ENCODE measurements at regions not wholly inside any gene's neighbourhood (a gene's known extent, or its start where the extent isn't known, plus 50 kb on each side); places are given as distances from the start of the nearest gene placed in this dataset.

GRCh38 chr6:54619102-54619501 lies 227.5 kb upstream of the FAM83B start:
- Histone ChIP-seq H3K27me3 (ENCODE audit: control insufficient read depth, insufficient read depth, low read length) (no peaks in the 10 kb centered on the region), H3K9me3 (ENCODE audit: control insufficient read depth, insufficient read depth, low read length) (peaks cover 2% of the 10 kb centered on the region), H3K4me3 (ENCODE audit: low read depth, low read length) (no peak overlapping the region), H3K36me3 (ENCODE audit: control insufficient read depth, insufficient read depth, low read length) (no peaks in the 10 kb centered on the region), H3K4me1 (ENCODE audit: control insufficient read depth, insufficient read depth, low read length) (no peaks in the 10 kb centered on the region), H3K27ac (ENCODE audit: low read depth, low read length) (no peak overlapping the region)
- DNase-seq (ENCODE audit: low read depth in 4 of 6, low spot score in 6 of 6): no peak
- 100% methylated on average over 1 of the region's 2 CpGs for WGBS (ENCODE audit: insufficient coverage)

- Histone ChIP-seq H3K4me3 (ENCODE audit: low read depth, low read length) (no peak overlapping the region), H3K27ac (ENCODE audit: low read depth, low read length) (no peak overlapping the region), H3K27me3 (ENCODE audit: control insufficient read depth, insufficient read depth, low read length) (no peaks in the 10 kb centered on the region), H3K9me3 (ENCODE audit: control insufficient read depth, insufficient read depth, low read length) (no peaks in the 10 kb centered on the region), H3K36me3 (ENCODE audit: control insufficient read depth, insufficient read depth, low read length) (no peaks in the 10 kb centered on the region), H3K4me1 (ENCODE audit: control insufficient read depth, insufficient read depth, low read length) (no peaks in the 10 kb centered on the region)
- no peak for DNase-seq (ENCODE audit: low read depth in 4 of 6, low spot score in 6 of 6)
These were observed 225.3 kb upstream of the FAM83B start for GRCh38 chr6:54621285-54621684.

- H3K27me3 ChIP-seq (ENCODE audit: control insufficient read depth, insufficient read depth, low read length): no peaks in the 10 kb centered on the region
- no peaks in the 10 kb centered on the region for H3K36me3 ChIP-seq (ENCODE audit: control insufficient read depth, insufficient read depth, low read length)
- WGBS (ENCODE audit: insufficient coverage): no CpG with 5 or more reads among the region's 1 CpG
- DNase-seq (ENCODE audit: low read depth in 4 of 6, low spot score in 6 of 6): no peak
- H3K4me1 ChIP-seq (ENCODE audit: control insufficient read depth, insufficient read depth, low read length): no peaks in the 10 kb centered on the region
- H3K9me3 ChIP-seq (ENCODE audit: control insufficient read depth, insufficient read depth, low read length): no peaks in the 10 kb centered on the region
- H3K27ac ChIP-seq (ENCODE audit: low read depth, low read length): no peak overlapping the region
- no peak overlapping the region for H3K4me3 ChIP-seq (ENCODE audit: low read depth, low read length)
These were observed 222.4 kb upstream of the FAM83B start for GRCh38 chr6:54624216-54624615.

GRCh38 chr6:54624779-54625178 lies 221.8 kb upstream of the FAM83B start:
- Histone ChIP-seq H3K27me3 (ENCODE audit: control insufficient read depth, insufficient read depth, low read length) (no peaks in the 10 kb centered on the region), H3K36me3 (ENCODE audit: control insufficient read depth, insufficient read depth, low read length) (no peaks in the 10 kb centered on the region), H3K4me1 (ENCODE audit: control insufficient read depth, insufficient read depth, low read length) (no peaks in the 10 kb centered on the region), H3K27ac (ENCODE audit: low read depth, low read length) (no peak overlapping the region), H3K9me3 (ENCODE audit: control insufficient read depth, insufficient read depth, low read length) (no peaks in the 10 kb centered on the region), H3K4me3 (ENCODE audit: low read depth, low read length) (no peak overlapping the region)
- no peak for DNase-seq (ENCODE audit: low read depth in 4 of 6, low spot score in 6 of 6)
- 96% methylated on average over 3 of the region's 5 CpGs for WGBS (ENCODE audit: insufficient coverage)

- H3K9me3 ChIP-seq (ENCODE audit: control insufficient read depth, insufficient read depth, low read length): no peaks in the 10 kb centered on the region
- H3K36me3 ChIP-seq (ENCODE audit: control insufficient read depth, insufficient read depth, low read length): no peaks in the 10 kb centered on the region
- WGBS (ENCODE audit: insufficient coverage): no CpG with 5 or more reads among the region's 1 CpG
- H3K4me1 ChIP-seq (ENCODE audit: control insufficient read depth, insufficient read depth, low read length): no peaks in the 10 kb centered on the region
- DNase-seq (ENCODE audit: low read depth in 4 of 6, low spot score in 6 of 6): no peak
- no peak overlapping the region for H3K27ac ChIP-seq (ENCODE audit: low read depth, low read length)
- no peaks in the 10 kb centered on the region for H3K27me3 ChIP-seq (ENCODE audit: control insufficient read depth, insufficient read depth, low read length)
- H3K4me3 ChIP-seq (ENCODE audit: low read depth, low read length): no peak overlapping the region
These were observed 217.4 kb upstream of the FAM83B start for GRCh38 chr6:54629131-54629530.

- Histone ChIP-seq H3K27ac (ENCODE audit: low read depth, low read length) (no peak overlapping the region), H3K36me3 (ENCODE audit: control insufficient read depth, insufficient read depth, low read length) (no peaks in the 10 kb centered on the region), H3K27me3 (ENCODE audit: control insufficient read depth, insufficient read depth, low read length) (no peaks in the 10 kb centered on the region), H3K4me1 (ENCODE audit: control insufficient read depth, insufficient read depth, low read length) (no peaks in the 10 kb centered on the region), H3K9me3 (ENCODE audit: control insufficient read depth, insufficient read depth, low read length) (no peaks in the 10 kb centered on the region), H3K4me3 (ENCODE audit: low read depth, low read length) (no peak overlapping the region)
- 100% methylated on average over 1 of the region's 2 CpGs for WGBS (ENCODE audit: insufficient coverage)
- no peak for DNase-seq (ENCODE audit: low read depth in 4 of 6, low spot score in 6 of 6)
These were observed 213.5 kb upstream of the FAM83B start for GRCh38 chr6:54632984-54633565.

GRCh38 chr6:54633601-54634000 lies 213.0 kb upstream of the FAM83B start:
- Histone ChIP-seq H3K36me3 (ENCODE audit: control insufficient read depth, insufficient read depth, low read length) (no peaks in the 10 kb centered on the region), H3K4me1 (ENCODE audit: control insufficient read depth, insufficient read depth, low read length) (no peaks in the 10 kb centered on the region), H3K27me3 (ENCODE audit: control insufficient read depth, insufficient read depth, low read length) (no peaks in the 10 kb centered on the region), H3K9me3 (ENCODE audit: control insufficient read depth, insufficient read depth, low read length) (no peaks in the 10 kb centered on the region), H3K27ac (ENCODE audit: low read depth, low read length) (no peak overlapping the region), H3K4me3 (ENCODE audit: low read depth, low read length) (no peak overlapping the region)
- DNase-seq (ENCODE audit: low read depth in 4 of 6, low spot score in 6 of 6): no peak
- no CpG with 5 or more reads among the region's 4 CpGs for WGBS (ENCODE audit: insufficient coverage)

- H3K9me3 ChIP-seq (ENCODE audit: control insufficient read depth, insufficient read depth, low read length): no peaks in the 10 kb centered on the region
- no CpG with 5 or more reads among the region's 1 CpG for WGBS (ENCODE audit: insufficient coverage)
- H3K27ac ChIP-seq (ENCODE audit: low read depth, low read length): no peak overlapping the region
- H3K4me3 ChIP-seq (ENCODE audit: low read depth, low read length): no peak overlapping the region
- no peaks in the 10 kb centered on the region for H3K4me1 ChIP-seq (ENCODE audit: control insufficient read depth, insufficient read depth, low read length)
- H3K27me3 ChIP-seq (ENCODE audit: control insufficient read depth, insufficient read depth, low read length): no peaks in the 10 kb centered on the region
- H3K36me3 ChIP-seq (ENCODE audit: control insufficient read depth, insufficient read depth, low read length): no peaks in the 10 kb centered on the region
- no peak for DNase-seq (ENCODE audit: low read depth in 4 of 6, low spot score in 6 of 6)
These were observed 205.7 kb upstream of the FAM83B start for GRCh38 chr6:54640911-54641310.

GRCh38 chr6:54646069-54646950 lies 200.3 kb upstream of the FAM83B start:
- WGBS (ENCODE audit: insufficient coverage): no CpG with 5 or more reads among the region's 4 CpGs
- no peaks in the 10 kb centered on the region for H3K27me3 ChIP-seq (ENCODE audit: control insufficient read depth, insufficient read depth, low read length)
- DNase-seq (ENCODE audit: low read depth in 4 of 6, low spot score in 6 of 6): peak in 2 of 6 donors; percentile 9 to 40
- H3K9me3 ChIP-seq (ENCODE audit: control insufficient read depth, insufficient read depth, low read length): no peaks in the 10 kb centered on the region
- H3K36me3 ChIP-seq (ENCODE audit: control insufficient read depth, insufficient read depth, low read length): no peaks in the 10 kb centered on the region
- H3K4me1 ChIP-seq (ENCODE audit: control insufficient read depth, insufficient read depth, low read length): no peaks in the 10 kb centered on the region
- H3K4me3 ChIP-seq (ENCODE audit: low read depth, low read length): no peak overlapping the region
- peak overlapping the region; percentile 11 for H3K27ac ChIP-seq (ENCODE audit: low read depth, low read length)
